ENCODE measurements at regions not wholly inside any gene's neighbourhood (a gene's known extent, or its start where the extent isn't known, plus 50 kb on each side); places are given as distances from the start of the nearest gene placed in this dataset.
A peak's percentile ranks its signal among the peaks of the same experiment; 100 is the strongest.

GRCh38 chr11:92449780-92450179 lies 225.2 kb downstream of the FAT3 start:
- TF ChIP-seq POLR2AphosphoS2 (conservative IDR thresholded peaks at IDR 0.05; ENCODE audit: low read length) (no peak), JUN (IDR thresholded peaks at IDR 0.05) (no peak), PBX3 (IDR thresholded peaks at IDR 0.05) (no peak), EP300 (IDR thresholded peaks at IDR 0.05) (no peak), JUNB (IDR thresholded peaks at IDR 0.05) (no peak)
- Histone ChIP-seq H3K9me3 (no peaks in the 10 kb centered on the region), H3K4me1 (no peaks in the 10 kb centered on the region), H3K4me2 (no peak overlapping the region), H3K27ac (no peak overlapping the region), H3K4me3 (no peak overlapping the region)
- ATAC-seq (no peak), DNase-seq (ENCODE audit: low read depth in 1 of 2, low spot score in 1 of 2) (no peak), FAIRE-seq (no peak)
- WGBS (ENCODE audit: missing lambda C conversion rate), result 54% methylated on average over 5 of the region's 5 CpGs
- ChIA-PET POLR2A (no interaction called here), CTCF (no interaction called here)

GRCh38 chr11:92451063-92451462 lies 226.4 kb downstream of the FAT3 start:
- H3K4me3 ChIP-seq, result no peak overlapping the region
- ATAC-seq (no peak), FAIRE-seq (no peak), DNase-seq (ENCODE audit: low read depth in 1 of 2, low spot score in 1 of 2) (no peak)
- WGBS (ENCODE audit: missing lambda C conversion rate), result 72% methylated on average over 4 of the region's 4 CpGs
- POLR2A ChIA-PET, result no interaction called here
- no peak overlapping the region for H3K27ac ChIP-seq
- H3K4me1 ChIP-seq, result no peaks in the 10 kb centered on the region
- no peak for TF ChIP-seq PHF8 (IDR thresholded peaks at IDR 0.05; ENCODE audit: borderline replicate concordance, low read depth)
- no peak for TF ChIP-seq RARB (CRISPR knock-in tag; IDR thresholded peaks at IDR 0.05)
- TF ChIP-seq E2F6 (IDR thresholded peaks at IDR 0.05; ENCODE audit: borderline replicate concordance, low read depth), result no peak
- TF ChIP-seq RFX5 (IDR thresholded peaks at IDR 0.05), result no peak
- no peak for TF ChIP-seq FOXS1 (CRISPR knock-in tag; IDR thresholded peaks at IDR 0.05)
- TF ChIP-seq MAFK (IDR thresholded peaks at IDR 0.05; ENCODE audit: partially characterized antibody), result no peak
- TF ChIP-seq ZFP36 (IDR thresholded peaks at IDR 0.05; ENCODE audit: borderline replicate concordance, partially characterized antibody), result no peak
- no peak for TF ChIP-seq NR3C1 (IDR thresholded peaks at IDR 0.05)
- no peak for TF ChIP-seq HOXB13 (CRISPR knock-in tag; IDR thresholded peaks at IDR 0.05; ENCODE audit: low read depth)
- CTCF ChIA-PET, result no interaction called here
- H3K9me3 ChIP-seq, result no peaks in the 10 kb centered on the region
- no peak overlapping the region for H3K4me2 ChIP-seq

- ChIA-PET POLR2A (no interaction called here), CTCF (no interaction called here)
- Histone ChIP-seq H3K9me3 (no peaks in the 10 kb centered on the region), H3K4me3 (no peak overlapping the region), H3K27ac (no peak overlapping the region), H3K4me2 (no peak overlapping the region), H3K4me1 (peaks cover 5% of the 10 kb centered on the region; the same call in 2 of the 3 replicates)
- 57% methylated on average over 3 of the region's 3 CpGs for WGBS (ENCODE audit: missing lambda C conversion rate)
- no peak for FAIRE-seq
- no peak for ATAC-seq
- DNase-seq (ENCODE audit: low read depth in 1 of 2, low spot score in 1 of 2), result no peak
- no peak for TF ChIP-seq FOSL2 (IDR thresholded peaks at IDR 0.05)
- TF ChIP-seq FOSL2 (CRISPR knock-in tag; IDR thresholded peaks at IDR 0.05), result peak; percentile 31; the same call in 1 of the 2 replicates
- TF ChIP-seq HOXB5 (CRISPR knock-in tag; IDR thresholded peaks at IDR 0.05), result no peak
These were observed 228.4 kb downstream of the FAT3 start for GRCh38 chr11:92453055-92453454.

GRCh38 chr11:92455210-92455790 lies 230.7 kb downstream of the FAT3 start:
- Histone ChIP-seq H3K27ac (no peak overlapping the region), H3K4me1 (peaks cover 5% of the 10 kb centered on the region; the same call in 2 of the 3 replicates), H3K4me3 (no peak overlapping the region), H3K9me3 (no peaks in the 10 kb centered on the region), H3K4me2 (no peak overlapping the region)
- ATAC-seq, result no peak
- ChIA-PET CTCF (interaction anchor here (0.7 kb wide), 1 partner anchor 121 kb away, joined by 3 read pairs; no protein-coding TSS in a partner anchor), POLR2A (no interaction called here)
- FAIRE-seq, result no peak
- no peak for TF ChIP-seq ZC3H11A (IDR thresholded peaks at IDR 0.05)
- no peak for TF ChIP-seq HOXB5 (CRISPR knock-in tag; IDR thresholded peaks at IDR 0.05)
- no peak for TF ChIP-seq E2F6 (IDR thresholded peaks at IDR 0.05; ENCODE audit: borderline replicate concordance, low read depth)
- TF ChIP-seq MAX (IDR thresholded peaks at IDR 0.05), result no peak
- no peak for TF ChIP-seq ESRRA (IDR thresholded peaks at IDR 0.05; ENCODE audit: borderline replicate concordance, low read length)
- TF ChIP-seq TP53 (CRISPR knock-in tag; IDR thresholded peaks at IDR 0.05), result no peak
- TF ChIP-seq GATA3 (IDR thresholded peaks at IDR 0.05; ENCODE audit: borderline replicate concordance), result no peak
- no peak for TF ChIP-seq NR3C1 (IDR thresholded peaks at IDR 0.05)
- TF ChIP-seq SREBF2 (IDR thresholded peaks at IDR 0.05), result no peak
- DNase-seq (ENCODE audit: low read depth in 1 of 2, low spot score in 1 of 2), result no peak
- WGBS (ENCODE audit: missing lambda C conversion rate), result 92% methylated on average over 2 of the region's 2 CpGs
